SK-N-SH treated with all-trans-retinoic acid at 6 μM for 48 hours (cell line): ENCODE measurements at regions not wholly inside any gene's neighbourhood (a gene's known extent, or its start where the extent isn't known, plus 50 kb on each side); places are given as distances from the start of the nearest gene placed in this dataset.

ENCODE experiments used
- ATAC-seq: fragments of 200-7000 bp; cut with Tn5 transposase; 3 replicates; pipeline ENCODE4 v1.9.1; 2020; ENCODE audit warnings: mild to moderate bottlenecking, moderate library complexity
- ARNTL ChIP-seq: fragments of 450-650 bp; formaldehyde crosslinking; IDR thresholded peaks from 2 replicates; pipeline ENCODE4 v1.5.0; 2020; ENCODE audit warnings: low read depth, mild to moderate bottlenecking, moderate library complexity, borderline replicate concordance
- BACH2 ChIP-seq: fragments of 250-450 bp; sonication (Bioruptor Pico); IDR thresholded peaks from 2 replicates; pipeline ENCODE4 v1.9.0; 2021; ENCODE audit warnings: mild to moderate bottlenecking, borderline replicate concordance
- CSDC2 ChIP-seq: fragments of 250-450 bp; sonication (Bioruptor Pico); IDR thresholded peaks from 2 replicates; pipeline ENCODE4 v1.5.0; 2020; ENCODE audit warnings: mild to moderate bottlenecking, moderate library complexity
- ESRRG ChIP-seq: fragments of 250-450 bp; sonication (Bioruptor Pico); IDR thresholded peaks from 2 replicates; pipeline ENCODE4 v1.6.1; 2021; ENCODE audit warnings: mild to moderate bottlenecking
- GLIS3 ChIP-seq: fragments of 250-450 bp; sonication (Bioruptor Pico); IDR thresholded peaks from 2 replicates; pipeline ENCODE4 v1.5.0; 2020; ENCODE audit warnings: mild to moderate bottlenecking, moderate library complexity
- ISL1 ChIP-seq: fragments of 250-450 bp; sonication (Bioruptor Pico); IDR thresholded peaks from 2 replicates; pipeline ENCODE4 v2.1.2; 2022; ENCODE audit warnings: mild to moderate bottlenecking, moderate library complexity
- OSR1 ChIP-seq: fragments of 250-450 bp; sonication (Bioruptor Pico); IDR thresholded peaks from 2 replicates; pipeline ENCODE4 v1.8.0; 2022; ENCODE audit warnings: moderate library complexity, mild to moderate bottlenecking, inconsistent platforms
- PPARA ChIP-seq: fragments of 250-450 bp; sonication (Bioruptor Pico); IDR thresholded peaks from 2 replicates; pipeline ENCODE4 v1.5.0; 2020; ENCODE audit warnings: mild to moderate bottlenecking, borderline replicate concordance
- SNAI2 ChIP-seq: fragments of 250-450 bp; sonication (Bioruptor Pico); IDR thresholded peaks from 2 replicates; pipeline ENCODE4 v1.5.0; 2020; ENCODE audit warnings: mild to moderate bottlenecking, moderate library complexity
- TCF4 ChIP-seq: fragments of 250-450 bp; sonication (Bioruptor Pico); IDR thresholded peaks from 2 replicates; pipeline ENCODE4 v1.8.0; 2021; ENCODE audit warnings: mild to moderate bottlenecking, moderate library complexity, borderline replicate concordance
- TOX ChIP-seq: fragments of 250-450 bp; sonication (Bioruptor Pico); IDR thresholded peaks from 2 replicates; pipeline ENCODE4 v1.8.0; 2021; ENCODE audit warnings: mild to moderate bottlenecking, moderate library complexity, borderline replicate concordance
- ZFP30 ChIP-seq: fragments of 450-650 bp; formaldehyde crosslinking; IDR thresholded peaks from 2 replicates; pipeline ENCODE4 v1.5.0; 2022; ENCODE audit warnings: mild to moderate bottlenecking, moderate library complexity
- ZNF70 ChIP-seq: fragments of 450-650 bp; formaldehyde crosslinking; IDR thresholded peaks from 2 replicates; pipeline ENCODE4 v1.5.0; 2020; ENCODE audit warnings: mild to moderate bottlenecking, moderate library complexity
- ZNF8 ChIP-seq: fragments of 450-650 bp; formaldehyde crosslinking; IDR thresholded peaks from 2 replicates; pipeline ENCODE4 v1.5.0; 2020; ENCODE audit warnings: mild to moderate bottlenecking, moderate library complexity
- TF ChIP-seq, protein P1 (sequence below): fragments of 250-450 bp; sonication (Bioruptor Pico); IDR thresholded peaks from 2 replicates; pipeline ENCODE4 v1.5.1; 2021; ENCODE audit warnings: mild to moderate bottlenecking, moderate library complexity
- TF ChIP-seq, protein P2 (sequence below): fragments of 250-450 bp; sonication (Bioruptor Pico); IDR thresholded peaks from 2 replicates; pipeline ENCODE4 v1.8.0; 2020; ENCODE audit warnings: mild to moderate bottlenecking, moderate library complexity, borderline replicate concordance
- TF ChIP-seq, protein P3 (sequence below): fragments of 250-450 bp; sonication (Bioruptor Pico); IDR thresholded peaks from 2 replicates; pipeline ENCODE4 v1.5.0; 2020; ENCODE audit warnings: mild to moderate bottlenecking, moderate library complexity
- TF ChIP-seq, protein P4 (sequence below): fragments of 250-450 bp; sonication (Bioruptor Pico); IDR thresholded peaks from 2 replicates; pipeline ENCODE4 v1.8.0; 2021; ENCODE audit warnings: low read depth, mild to moderate bottlenecking, moderate library complexity, borderline replicate concordance

DNA sequence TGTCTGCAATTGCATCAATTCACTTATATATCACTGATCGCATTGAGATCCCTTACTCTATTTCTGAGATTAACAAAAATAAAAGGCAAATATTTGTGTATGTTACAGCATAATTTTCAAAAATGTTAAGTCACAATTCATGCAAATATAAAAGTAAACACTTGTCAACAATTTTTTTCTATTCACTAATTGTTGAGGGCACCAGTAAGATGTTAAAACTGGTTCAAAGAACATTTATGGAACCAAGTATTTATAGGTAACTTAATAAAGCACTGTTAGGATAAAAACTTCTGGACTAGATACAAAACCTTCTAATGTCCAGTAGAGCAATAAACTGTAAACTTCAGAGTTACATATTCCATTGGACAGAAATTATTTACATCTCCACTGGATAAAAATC lies 586.1 kb upstream of the AUTS2 start (continued):
- TF ChIP-seq, protein P1, sequence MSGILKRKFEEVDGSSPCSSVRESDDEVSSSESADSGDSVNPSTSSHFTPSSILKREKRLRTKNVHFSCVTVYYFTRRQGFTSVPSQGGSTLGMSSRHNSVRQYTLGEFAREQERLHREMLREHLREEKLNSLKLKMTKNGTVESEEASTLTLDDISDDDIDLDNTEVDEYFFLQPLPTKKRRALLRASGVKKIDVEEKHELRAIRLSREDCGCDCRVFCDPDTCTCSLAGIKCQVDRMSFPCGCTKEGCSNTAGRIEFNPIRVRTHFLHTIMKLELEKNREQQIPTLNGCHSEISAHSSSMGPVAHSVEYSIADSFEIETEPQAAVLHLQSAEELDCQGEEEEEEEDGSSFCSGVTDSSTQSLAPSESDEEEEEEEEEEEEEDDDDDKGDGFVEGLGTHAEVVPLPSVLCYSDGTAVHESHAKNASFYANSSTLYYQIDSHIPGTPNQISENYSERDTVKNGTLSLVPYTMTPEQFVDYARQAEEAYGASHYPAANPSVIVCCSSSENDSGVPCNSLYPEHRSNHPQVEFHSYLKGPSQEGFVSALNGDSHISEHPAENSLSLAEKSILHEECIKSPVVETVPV (CRISPR knock-in tag) = no peak
- TF ChIP-seq TCF4 (CRISPR knock-in tag) = no peak

DNA sequence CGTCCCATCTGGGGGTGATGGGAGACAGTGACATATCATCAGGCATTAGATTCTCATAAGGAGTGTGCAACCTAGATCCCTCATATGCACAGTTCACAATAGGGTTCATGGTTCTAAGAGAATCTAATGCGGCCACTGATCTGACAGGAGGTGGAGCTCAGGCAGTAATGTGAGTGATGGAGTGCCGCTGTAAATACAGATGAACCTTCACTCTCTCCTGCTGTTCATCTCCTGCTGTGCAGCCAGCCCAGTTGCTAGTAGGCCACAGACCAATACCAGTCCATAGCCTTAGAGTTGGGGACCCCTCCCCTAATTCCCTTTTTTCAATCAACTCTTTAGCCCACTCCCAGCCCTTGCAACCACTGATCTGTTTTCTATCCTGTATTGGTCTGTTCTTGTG lies 581.1 kb upstream of the AUTS2 start:
- ATAC-seq = no peak
- TF ChIP-seq, protein P2, sequence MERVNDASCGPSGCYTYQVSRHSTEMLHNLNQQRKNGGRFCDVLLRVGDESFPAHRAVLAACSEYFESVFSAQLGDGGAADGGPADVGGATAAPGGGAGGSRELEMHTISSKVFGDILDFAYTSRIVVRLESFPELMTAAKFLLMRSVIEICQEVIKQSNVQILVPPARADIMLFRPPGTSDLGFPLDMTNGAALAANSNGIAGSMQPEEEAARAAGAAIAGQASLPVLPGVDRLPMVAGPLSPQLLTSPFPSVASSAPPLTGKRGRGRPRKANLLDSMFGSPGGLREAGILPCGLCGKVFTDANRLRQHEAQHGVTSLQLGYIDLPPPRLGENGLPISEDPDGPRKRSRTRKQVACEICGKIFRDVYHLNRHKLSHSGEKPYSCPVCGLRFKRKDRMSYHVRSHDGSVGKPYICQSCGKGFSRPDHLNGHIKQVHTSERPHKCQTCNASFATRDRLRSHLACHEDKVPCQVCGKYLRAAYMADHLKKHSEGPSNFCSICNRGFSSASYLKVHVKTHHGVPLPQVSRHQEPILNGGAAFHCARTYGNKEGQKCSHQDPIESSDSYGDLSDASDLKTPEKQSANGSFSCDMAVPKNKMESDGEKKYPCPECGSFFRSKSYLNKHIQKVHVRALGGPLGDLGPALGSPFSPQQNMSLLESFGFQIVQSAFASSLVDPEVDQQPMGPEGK (CRISPR knock-in tag) = no peak
- TF ChIP-seq CSDC2 = no peak
- TF ChIP-seq, all 23 proteins: peak for 0

DNA sequence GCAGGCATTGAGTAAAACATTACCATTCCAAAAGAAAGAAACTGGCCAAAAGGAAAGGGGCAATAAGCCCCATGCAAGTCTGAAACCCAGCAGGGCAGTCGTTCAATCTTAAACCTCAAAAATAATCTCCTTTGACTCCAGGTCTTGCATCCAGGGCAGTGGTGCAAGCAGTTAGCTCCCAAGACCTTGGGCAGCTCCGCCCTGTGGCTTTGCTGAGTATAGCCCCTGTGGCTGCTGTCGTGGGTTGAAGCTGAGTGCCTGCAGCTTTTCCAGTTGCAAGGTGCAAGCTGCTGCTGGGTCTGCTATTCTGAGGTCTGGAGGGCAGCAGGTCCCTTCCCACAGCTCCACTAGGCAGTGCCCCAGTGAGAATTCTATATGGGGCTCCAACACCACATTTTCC lies 580.1 kb upstream of the AUTS2 start:
- ATAC-seq = no peak
- TF ChIP-seq ZFP30 (no peak), ESRRG (CRISPR knock-in tag) (no peak), PPARA (CRISPR knock-in tag) (no peak), SNAI2 (CRISPR knock-in tag) (no peak), ISL1 (CRISPR knock-in tag) (no peak), OSR1 (CRISPR knock-in tag) (no peak), ZNF8 (CRISPR knock-in tag) (no peak), BACH2 (no peak), ZNF70 (no peak)
- TF ChIP-seq, protein P1 (CRISPR knock-in tag) = no peak
- TF ChIP-seq, protein P3, sequence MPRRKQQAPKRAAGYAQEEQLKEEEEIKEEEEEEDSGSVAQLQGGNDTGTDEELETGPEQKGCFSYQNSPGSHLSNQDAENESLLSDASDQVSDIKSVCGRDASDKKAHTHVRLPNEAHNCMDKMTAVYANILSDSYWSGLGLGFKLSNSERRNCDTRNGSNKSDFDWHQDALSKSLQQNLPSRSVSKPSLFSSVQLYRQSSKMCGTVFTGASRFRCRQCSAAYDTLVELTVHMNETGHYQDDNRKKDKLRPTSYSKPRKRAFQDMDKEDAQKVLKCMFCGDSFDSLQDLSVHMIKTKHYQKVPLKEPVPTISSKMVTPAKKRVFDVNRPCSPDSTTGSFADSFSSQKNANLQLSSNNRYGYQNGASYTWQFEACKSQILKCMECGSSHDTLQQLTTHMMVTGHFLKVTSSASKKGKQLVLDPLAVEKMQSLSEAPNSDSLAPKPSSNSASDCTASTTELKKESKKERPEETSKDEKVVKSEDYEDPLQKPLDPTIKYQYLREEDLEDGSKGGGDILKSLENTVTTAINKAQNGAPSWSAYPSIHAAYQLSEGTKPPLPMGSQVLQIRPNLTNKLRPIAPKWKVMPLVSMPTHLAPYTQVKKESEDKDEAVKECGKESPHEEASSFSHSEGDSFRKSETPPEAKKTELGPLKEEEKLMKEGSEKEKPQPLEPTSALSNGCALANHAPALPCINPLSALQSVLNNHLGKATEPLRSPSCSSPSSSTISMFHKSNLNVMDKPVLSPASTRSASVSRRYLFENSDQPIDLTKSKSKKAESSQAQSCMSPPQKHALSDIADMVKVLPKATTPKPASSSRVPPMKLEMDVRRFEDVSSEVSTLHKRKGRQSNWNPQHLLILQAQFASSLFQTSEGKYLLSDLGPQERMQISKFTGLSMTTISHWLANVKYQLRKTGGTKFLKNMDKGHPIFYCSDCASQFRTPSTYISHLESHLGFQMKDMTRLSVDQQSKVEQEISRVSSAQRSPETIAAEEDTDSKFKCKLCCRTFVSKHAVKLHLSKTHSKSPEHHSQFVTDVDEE (CRISPR knock-in tag) = no peak

DNA sequence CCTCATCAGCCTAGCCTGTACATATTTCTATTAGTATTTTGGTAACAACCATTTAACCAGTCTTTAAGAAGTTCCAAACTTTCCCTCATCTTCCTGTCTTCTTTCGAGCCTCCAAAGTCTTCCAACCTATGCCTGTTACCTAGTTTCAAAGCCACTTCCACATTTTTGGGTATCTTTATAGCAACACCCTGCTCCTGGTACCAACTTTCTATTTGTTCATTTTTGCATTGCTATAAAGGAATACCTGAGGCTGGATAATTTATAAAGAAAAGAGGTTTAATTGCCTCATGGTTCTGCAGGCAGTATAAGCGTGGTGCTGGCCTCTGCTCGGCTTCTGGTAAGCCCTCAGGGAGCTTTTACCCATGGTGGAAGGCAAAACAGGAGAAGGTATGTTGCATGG lies 578.8 kb upstream of the AUTS2 start:
- no peak for ATAC-seq
- TF ChIP-seq ISL1 (CRISPR knock-in tag) (no peak), SNAI2 (CRISPR knock-in tag) (no peak), BACH2 (no peak), TOX (no peak), GLIS3 (no peak), CSDC2 (no peak), ZNF70 (no peak), ARNTL (CRISPR knock-in tag) (no peak), TCF4 (CRISPR knock-in tag) (no peak), OSR1 (CRISPR knock-in tag) (no peak)
- TF ChIP-seq, protein P4, sequence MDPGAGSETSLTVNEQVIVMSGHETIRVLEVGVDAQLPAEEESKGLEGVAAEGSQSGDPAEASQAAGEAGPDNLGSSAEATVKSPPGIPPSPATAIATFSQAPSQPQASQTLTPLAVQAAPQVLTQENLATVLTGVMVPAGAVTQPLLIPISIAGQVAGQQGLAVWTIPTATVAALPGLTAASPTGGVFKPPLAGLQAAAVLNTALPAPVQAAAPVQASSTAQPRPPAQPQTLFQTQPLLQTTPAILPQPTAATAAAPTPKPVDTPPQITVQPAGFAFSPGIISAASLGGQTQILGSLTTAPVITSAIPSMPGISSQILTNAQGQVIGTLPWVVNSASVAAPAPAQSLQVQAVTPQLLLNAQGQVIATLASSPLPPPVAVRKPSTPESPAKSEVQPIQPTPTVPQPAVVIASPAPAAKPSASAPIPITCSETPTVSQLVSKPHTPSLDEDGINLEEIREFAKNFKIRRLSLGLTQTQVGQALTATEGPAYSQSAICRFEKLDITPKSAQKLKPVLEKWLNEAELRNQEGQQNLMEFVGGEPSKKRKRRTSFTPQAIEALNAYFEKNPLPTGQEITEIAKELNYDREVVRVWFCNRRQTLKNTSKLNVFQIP (CRISPR knock-in tag) = no peak
- TF ChIP-seq, protein P3 (CRISPR knock-in tag) = no peak
- TF ChIP-seq, protein P2 (CRISPR knock-in tag) = no peak
